Activated T-helper 2 cell treated with anti-CD3 and anti-CD28 coated beads, Interferon-gamma antibody, Interleukin-2, Interleukin-4, amounts not matched to agents 10 μg/mL and 5 μg/mL and 100 μg/mL, durations not matched to agents 14 hours and 24 hours and 36 hours (primary cell): ENCODE measurements at regions not wholly inside any gene's neighbourhood (a gene's known extent, or its start where the extent isn't known, plus 50 kb on each side); places are given as distances from the start of the nearest gene placed in this dataset.

Experiments used
- DNase-seq: peaks from one replicate; pipeline ENCODE4 v3.0.0; 2021; ENCODE audit warnings: low spot score
- H3K27ac Mint-ChIP-seq: one replicate; pipeline ENCODE4 v1.8.0; 2021; ENCODE audit warnings: mixed read lengths
- H3K27me3 Mint-ChIP-seq: one replicate; pipeline ENCODE4 v1.8.0; 2021; ENCODE audit warnings: low read depth, mixed read lengths
- H3K36me3 Mint-ChIP-seq: one replicate; pipeline ENCODE4 v1.8.0; 2021; ENCODE audit warnings: low read depth, mixed read lengths
- H3K4me1 Mint-ChIP-seq: one replicate; pipeline ENCODE4 v1.8.0; 2021; ENCODE audit warnings: low read depth, mixed read lengths
- H3K4me3 Mint-ChIP-seq: one replicate; pipeline ENCODE4 v1.8.0; 2021; ENCODE audit warnings: low read depth, mild to moderate bottlenecking, moderate library complexity, mixed read lengths
- H3K9me3 Mint-ChIP-seq: one replicate; pipeline ENCODE4 v1.8.0; 2021; ENCODE audit warnings: mixed read lengths
- intact Hi-C: fragments of 100-400 bp; cut with micrococcal nuclease; formaldehyde crosslinking; loops from one replicate; pipeline ENCODE4 v1.15.1; 2023

DNA sequence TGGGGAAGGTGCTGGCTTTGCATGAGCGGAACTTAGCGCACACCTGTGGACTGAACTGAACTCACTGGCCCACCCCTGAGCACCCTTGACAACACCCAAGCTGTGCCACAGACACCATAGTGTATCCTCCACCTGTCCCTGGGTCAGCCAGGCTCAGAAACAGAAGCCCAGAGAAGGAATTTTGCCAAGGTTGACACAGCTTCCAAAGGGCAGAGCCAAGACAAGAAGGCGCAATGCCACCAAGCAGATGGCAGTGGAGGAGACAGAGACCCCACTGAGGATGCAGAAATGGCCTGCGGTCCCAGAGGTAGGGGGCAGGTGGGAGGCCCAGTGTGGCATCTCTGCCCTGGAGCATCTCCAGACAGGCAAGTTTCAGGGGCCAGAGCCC is 169.0 kb downstream of the ENGASE start:
- no peak overlapping the region for H3K4me3 Mint-ChIP-seq
- no peaks in the 10 kb centered on the region for H3K27me3 Mint-ChIP-seq
- intact Hi-C loops, result no loop called here
- DNase-seq, result no peak
- no peaks in the 10 kb centered on the region for H3K9me3 Mint-ChIP-seq
- no peaks in the 10 kb centered on the region for H3K4me1 Mint-ChIP-seq
- no peak overlapping the region for H3K27ac Mint-ChIP-seq
- no peaks in the 10 kb centered on the region for H3K36me3 Mint-ChIP-seq

DNA sequence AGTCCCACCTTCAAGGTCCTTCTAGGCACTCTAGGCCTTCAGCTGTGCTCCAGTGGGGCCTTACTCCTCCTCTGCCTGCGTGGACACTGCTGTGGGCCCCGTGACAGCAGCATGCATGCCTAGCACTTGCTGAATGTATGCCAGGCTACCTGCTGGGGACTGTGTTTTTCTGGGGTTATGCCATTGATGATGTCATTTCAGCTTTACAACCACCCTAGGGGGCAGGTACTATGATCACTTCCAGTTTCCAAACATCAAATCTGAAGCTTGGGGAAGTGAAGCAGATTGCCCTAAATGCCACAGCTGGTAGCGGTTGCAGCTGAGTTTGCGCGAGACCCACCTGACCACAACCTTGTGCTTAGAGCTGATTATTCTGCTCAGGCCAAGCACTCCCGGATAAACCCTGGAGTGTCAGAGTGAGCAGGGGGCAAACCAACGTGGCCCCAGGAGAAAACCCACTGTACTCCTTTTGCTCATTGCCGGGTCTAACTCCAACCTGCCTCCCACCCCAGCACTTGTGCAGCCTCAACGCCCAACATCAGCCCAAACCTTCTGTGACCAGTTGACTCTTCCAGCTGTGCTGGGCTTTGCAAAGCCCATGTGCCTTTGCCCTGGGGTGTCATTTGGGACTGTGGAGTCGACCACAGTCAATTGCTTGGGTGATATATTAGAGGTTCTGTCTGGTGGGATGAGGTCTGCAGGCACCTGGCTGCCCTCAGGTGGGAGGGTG is 168.4 kb downstream of the ENGASE start:
- Mint-ChIP-seq H3K4me1 (no peaks in the 10 kb centered on the region), H3K27me3 (no peaks in the 10 kb centered on the region), H3K4me3 (no peak overlapping the region), H3K36me3 (no peaks in the 10 kb centered on the region), H3K9me3 (no peaks in the 10 kb centered on the region), H3K27ac (no peak overlapping the region)
- no peak for DNase-seq
- intact Hi-C loops, result no loop called here

DNA sequence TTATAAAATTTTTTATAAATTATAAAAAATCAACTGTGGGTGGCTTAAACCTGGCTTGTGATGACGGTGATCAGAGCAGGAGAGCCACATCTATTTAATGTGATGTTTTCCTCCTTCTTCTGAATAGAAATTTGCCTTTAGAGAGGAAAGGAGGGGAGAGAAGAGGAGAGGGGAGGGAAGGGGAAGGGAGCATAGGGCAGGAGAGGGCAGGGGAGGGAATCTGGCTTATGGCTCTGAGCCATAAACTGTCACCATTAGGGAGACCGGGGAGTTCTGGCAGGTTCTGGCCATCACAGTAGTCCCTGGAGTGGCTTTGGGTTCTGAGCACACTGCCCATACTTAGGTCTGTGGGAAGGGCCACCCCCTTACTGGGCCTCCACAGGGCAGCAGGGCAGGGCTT is 167.8 kb downstream of the ENGASE start:
- Mint-ChIP-seq H3K4me1 (no peaks in the 10 kb centered on the region), H3K27ac (no peak overlapping the region), H3K4me3 (no peak overlapping the region), H3K27me3 (no peaks in the 10 kb centered on the region), H3K36me3 (no peaks in the 10 kb centered on the region), H3K9me3 (no peaks in the 10 kb centered on the region)
- intact Hi-C loops, result no loop called here
- no peak for DNase-seq

DNA sequence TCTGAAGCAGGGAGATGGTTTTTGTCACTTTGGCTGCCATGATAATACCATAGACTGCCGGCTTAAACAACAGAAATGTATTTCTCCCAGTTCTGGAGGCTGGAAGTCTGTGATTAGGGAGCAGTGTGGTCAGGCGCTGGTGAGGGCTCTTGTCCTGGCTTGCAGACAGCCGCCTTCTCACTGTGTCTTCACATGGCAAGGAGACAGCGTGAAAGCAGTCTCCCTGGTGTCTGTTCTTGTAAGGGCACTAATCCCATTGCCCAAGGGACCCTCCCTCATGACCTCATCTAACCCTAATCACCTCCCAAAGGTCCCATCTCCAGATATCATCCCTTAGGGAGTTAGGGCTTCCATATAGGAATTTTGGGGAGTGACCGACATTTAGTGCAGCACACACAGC is 167.0 kb downstream of the ENGASE start:
- no peak overlapping the region for H3K27ac Mint-ChIP-seq
- no peak for DNase-seq

DNA sequence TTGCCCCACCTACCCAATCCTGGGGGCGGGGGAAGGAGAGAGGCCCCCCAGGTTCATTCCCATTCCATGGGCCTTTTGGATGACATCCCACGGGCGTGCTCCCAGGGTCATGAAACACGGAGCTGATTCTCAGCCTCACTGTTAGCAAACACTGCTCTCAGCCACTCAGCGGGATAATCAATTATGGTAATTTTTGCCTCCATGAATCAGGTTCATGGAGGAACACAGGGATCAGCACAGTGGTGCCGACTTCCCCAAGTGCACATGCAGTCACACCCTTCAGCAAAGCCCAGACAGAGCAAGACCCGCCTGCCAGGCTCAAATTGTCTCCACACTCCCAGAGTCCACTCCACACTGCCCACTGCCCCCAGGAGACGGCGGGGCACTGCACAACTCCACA is 164.6 kb downstream of the ENGASE start:
- no peak for DNase-seq
- H3K4me3 Mint-ChIP-seq, result no peak overlapping the region
- no peaks in the 10 kb centered on the region for H3K36me3 Mint-ChIP-seq
- H3K9me3 Mint-ChIP-seq, result no peaks in the 10 kb centered on the region
- intact Hi-C loops, result no loop called here
- H3K27me3 Mint-ChIP-seq, result no peaks in the 10 kb centered on the region
- no peaks in the 10 kb centered on the region for H3K4me1 Mint-ChIP-seq
- no peak overlapping the region for H3K27ac Mint-ChIP-seq

More for the DNA sequence above, 167.0 kb downstream of the ENGASE start:
- intact Hi-C loops, result no loop called here
- H3K4me1 Mint-ChIP-seq, result no peaks in the 10 kb centered on the region
- no peaks in the 10 kb centered on the region for H3K27me3 Mint-ChIP-seq
- H3K4me3 Mint-ChIP-seq, result no peak overlapping the region
- no peaks in the 10 kb centered on the region for H3K9me3 Mint-ChIP-seq
- H3K36me3 Mint-ChIP-seq, result no peaks in the 10 kb centered on the region

DNA sequence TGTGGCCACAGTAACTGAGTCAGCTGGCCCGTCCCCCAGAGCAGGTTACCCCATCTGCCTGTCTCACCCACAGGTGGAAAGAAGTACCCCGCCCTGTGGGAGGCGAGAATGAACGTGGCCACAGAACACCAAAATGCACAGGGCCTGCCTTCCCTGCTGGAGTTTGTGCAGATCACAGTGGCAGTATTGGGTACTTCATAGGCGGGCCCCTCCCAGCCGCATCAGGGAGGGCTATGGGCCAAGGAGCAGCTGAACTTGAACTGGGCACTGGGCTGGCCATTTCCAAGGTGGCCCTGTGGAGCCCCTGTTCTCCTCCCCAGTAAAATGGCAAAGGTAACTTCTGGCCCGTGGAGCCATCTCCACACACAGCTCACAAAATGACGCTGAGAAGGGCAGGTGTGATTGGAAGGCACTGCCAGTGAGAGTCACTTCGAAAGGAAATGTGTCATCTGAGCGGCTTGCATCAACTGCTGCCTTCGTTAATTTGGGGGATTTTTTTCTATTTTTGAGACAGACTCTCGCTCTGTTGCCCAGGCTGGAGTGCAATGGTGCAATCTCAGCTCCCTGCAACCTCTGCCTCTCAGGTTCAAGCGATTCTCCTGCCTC is 162.9 kb downstream of the ENGASE start:
- H3K27me3 Mint-ChIP-seq, result no peaks in the 10 kb centered on the region
- H3K36me3 Mint-ChIP-seq, result no peaks in the 10 kb centered on the region
- no peaks in the 10 kb centered on the region for H3K9me3 Mint-ChIP-seq
- H3K27ac Mint-ChIP-seq, result no peak overlapping the region
- H3K4me1 Mint-ChIP-seq, result no peaks in the 10 kb centered on the region
- H3K4me3 Mint-ChIP-seq, result no peak overlapping the region
- intact Hi-C loops, result no loop called here
- DNase-seq, result no peak

DNA sequence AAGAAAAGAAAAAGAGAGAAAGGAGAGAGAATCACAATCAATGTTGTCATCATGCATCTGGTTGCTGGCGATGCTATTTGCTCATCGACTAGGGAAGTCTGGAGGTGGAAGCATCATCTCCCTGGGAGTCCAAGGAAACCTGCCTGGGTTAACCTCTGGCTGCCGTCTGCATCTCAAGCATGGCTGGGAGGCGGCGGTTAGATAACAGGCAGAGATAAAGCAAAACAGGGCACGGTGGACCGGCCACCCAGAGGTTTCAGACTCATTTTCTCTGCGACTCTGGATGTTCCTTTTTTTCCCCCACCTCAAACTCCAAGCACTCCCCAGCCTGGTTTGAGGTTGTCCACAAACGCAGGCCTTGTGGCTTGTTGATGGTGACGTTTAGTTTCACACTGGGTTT is 161.2 kb downstream of the ENGASE start:
- Mint-ChIP-seq H3K4me3 (no peak overlapping the region), H3K27ac (no peak overlapping the region), H3K4me1 (no peaks in the 10 kb centered on the region), H3K36me3 (no peaks in the 10 kb centered on the region), H3K9me3 (no peaks in the 10 kb centered on the region), H3K27me3 (no peaks in the 10 kb centered on the region)
- intact Hi-C loops, result no loop called here
- DNase-seq, result no peak

DNA sequence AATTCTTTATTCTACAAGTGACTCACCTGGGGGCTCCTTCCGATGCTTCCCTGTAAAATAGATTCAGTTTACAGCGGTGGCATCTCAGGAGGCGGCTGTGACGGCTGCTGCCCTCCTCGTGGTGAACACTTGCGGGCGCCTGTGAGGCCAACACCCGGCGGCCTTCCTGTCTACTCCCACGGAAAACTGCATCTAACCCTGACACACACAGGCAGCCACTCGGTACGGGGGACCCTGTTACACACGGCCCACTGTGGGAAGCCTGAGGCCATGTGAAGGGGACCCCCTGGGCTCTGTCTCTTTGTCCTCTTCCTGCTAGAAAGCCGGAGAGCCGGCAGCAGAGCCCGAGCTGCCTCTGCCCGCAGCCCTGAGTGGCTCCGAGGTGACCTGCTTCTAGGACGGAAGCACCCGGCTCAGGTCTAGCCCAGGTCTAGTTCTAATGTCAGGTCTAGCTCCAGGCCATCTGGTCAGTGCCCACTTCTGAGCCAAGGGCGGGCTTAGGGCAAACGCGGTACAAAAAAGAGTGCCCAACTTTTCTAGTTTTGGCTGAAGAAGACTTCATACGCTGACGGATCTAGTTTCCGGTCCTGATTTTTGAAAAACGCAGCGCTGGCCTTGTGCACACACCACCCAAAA is 159.4 kb downstream of the ENGASE start:
- Mint-ChIP-seq H3K36me3 (no peaks in the 10 kb centered on the region), H3K4me1 (no peaks in the 10 kb centered on the region), H3K9me3 (no peaks in the 10 kb centered on the region), H3K27ac (no peak overlapping the region), H3K4me3 (no peak overlapping the region), H3K27me3 (no peaks in the 10 kb centered on the region)
- intact Hi-C loops, result no loop called here
- no peak for DNase-seq

DNA sequence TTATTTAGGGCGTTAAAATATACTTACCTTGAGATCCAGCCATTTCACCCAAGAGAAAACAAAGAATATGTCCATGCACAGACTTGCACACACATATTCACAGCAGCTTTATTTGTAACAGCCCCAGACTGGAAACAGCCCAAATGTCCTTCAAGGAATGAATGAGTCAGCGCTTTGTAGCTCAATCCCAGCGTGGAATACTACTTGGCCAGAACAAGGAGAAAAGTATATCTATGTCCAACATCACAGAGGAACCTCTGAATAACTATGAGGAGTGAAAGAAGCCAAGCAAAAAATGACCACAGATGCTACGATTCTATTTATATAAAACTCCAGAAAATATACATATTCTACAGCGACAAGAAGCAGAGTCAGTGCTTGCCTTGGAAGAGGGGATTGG is 158.3 kb downstream of the ENGASE start:
- intact Hi-C loops, result no loop called here
- no peaks in the 10 kb centered on the region for H3K4me1 Mint-ChIP-seq
- H3K27me3 Mint-ChIP-seq, result no peaks in the 10 kb centered on the region
- no peaks in the 10 kb centered on the region for H3K36me3 Mint-ChIP-seq
- H3K4me3 Mint-ChIP-seq, result no peak overlapping the region
- no peak for DNase-seq
- H3K9me3 Mint-ChIP-seq, result no peaks in the 10 kb centered on the region
- H3K27ac Mint-ChIP-seq, result no peak overlapping the region

DNA sequence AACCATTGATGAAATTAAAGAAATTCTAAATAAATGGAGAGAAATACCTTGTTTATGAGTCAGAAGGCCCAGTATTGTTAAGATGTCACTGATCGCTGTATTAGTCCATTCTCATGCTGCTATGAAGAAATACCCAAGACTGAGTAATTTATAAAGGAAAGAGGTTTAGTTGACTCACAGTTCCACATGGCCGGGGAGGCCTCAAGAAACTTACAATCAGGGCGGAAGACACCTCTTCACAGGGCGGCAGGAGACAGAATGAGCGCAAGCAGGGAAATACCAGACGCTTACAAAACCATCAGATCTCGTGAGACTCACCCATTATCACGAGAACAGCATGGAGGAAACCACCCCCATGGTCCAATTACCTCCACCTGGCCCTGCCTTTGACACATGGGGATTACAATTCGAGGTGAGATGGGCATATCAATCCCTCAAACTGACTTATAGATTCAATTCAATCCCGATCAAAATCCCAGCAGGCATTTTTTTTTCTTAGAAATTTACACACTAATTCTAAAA is 157.2 kb downstream of the ENGASE start:
- Mint-ChIP-seq H3K27ac (no peak overlapping the region), H3K9me3 (no peaks in the 10 kb centered on the region), H3K4me3 (no peak overlapping the region), H3K36me3 (no peaks in the 10 kb centered on the region), H3K4me1 (no peaks in the 10 kb centered on the region), H3K27me3 (no peaks in the 10 kb centered on the region)
- intact Hi-C loops, result no loop called here
- DNase-seq, result no peak

DNA sequence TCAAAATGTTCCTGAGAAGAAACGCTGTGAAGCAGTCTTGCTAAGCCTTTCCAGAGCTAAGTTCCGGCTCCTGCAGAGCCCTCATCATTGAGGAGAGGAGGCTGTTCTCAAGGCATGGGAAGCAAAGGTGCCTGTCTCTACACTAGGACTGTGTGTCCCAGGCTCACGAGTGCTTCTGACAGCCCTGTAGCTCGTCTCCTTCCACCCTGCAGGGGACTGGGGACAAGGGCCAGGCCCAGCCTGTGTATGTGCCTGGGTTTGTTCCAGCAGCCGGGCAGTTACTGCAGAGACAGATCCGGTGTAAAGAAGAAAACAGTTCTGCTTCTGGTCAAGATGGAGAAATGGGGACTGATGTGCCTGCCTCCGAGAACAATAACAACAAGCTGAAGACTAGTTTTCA is 156.0 kb downstream of the ENGASE start:
- intact Hi-C loops, result no loop called here

DNA sequence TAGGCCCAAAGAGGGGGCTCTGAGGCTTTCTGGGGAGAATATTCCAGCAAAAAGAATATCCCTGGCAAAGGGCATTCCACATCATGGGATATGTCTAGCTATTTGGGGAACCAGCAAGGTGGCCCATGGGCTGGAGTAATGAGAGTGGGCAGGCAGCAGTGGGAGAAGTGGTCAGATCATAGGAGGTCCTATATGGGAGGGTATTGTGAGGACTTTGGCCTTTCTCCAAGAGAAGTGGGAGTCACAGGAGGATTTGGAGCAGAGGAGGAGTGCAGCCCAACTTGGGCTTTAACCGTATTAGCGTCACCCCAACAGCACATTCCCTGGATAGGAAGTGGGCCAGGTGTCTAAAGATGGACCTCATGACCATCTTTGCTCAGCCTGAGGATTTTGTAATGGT is 151.4 kb downstream of the ENGASE start:
- Mint-ChIP-seq H3K9me3 (no peaks in the 10 kb centered on the region), H3K4me3 (no peak overlapping the region), H3K27ac (no peak overlapping the region), H3K27me3 (peaks cover 7% of the 10 kb centered on the region), H3K36me3 (no peaks in the 10 kb centered on the region), H3K4me1 (no peaks in the 10 kb centered on the region)
- intact Hi-C loops, result no loop called here
- no peak for DNase-seq

More for the DNA sequence above, 156.0 kb downstream of the ENGASE start:
- Mint-ChIP-seq H3K27me3 (no peaks in the 10 kb centered on the region), H3K9me3 (no peaks in the 10 kb centered on the region), H3K4me1 (no peaks in the 10 kb centered on the region), H3K36me3 (no peaks in the 10 kb centered on the region), H3K27ac (no peak overlapping the region), H3K4me3 (no peak overlapping the region)
- no peak for DNase-seq

DNA sequence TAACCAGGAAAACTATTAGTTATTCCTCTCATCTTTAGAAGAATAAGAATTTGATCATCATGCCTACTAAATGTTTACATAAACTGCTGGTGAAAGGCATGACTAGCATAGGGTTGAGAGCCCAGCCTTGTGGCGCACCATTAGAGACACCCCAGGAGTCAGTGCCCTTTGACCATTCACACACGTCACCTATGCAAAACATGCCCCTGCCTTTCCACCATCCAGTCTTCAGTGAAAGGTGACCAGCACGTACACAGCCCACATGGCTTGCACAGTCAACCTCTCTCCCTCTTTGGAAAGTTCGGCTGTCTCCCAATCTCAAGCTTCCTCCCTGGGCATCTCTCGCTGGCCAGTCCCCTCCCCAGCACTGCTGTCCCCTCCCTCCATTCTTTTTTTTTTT is 150.3 kb downstream of the ENGASE start:
- H3K36me3 Mint-ChIP-seq, result no peaks in the 10 kb centered on the region

More for the DNA sequence above, 150.3 kb downstream of the ENGASE start:
- DNase-seq, result no peak
- intact Hi-C loops, result no loop called here
- H3K27ac Mint-ChIP-seq, result no peak overlapping the region
- H3K4me1 Mint-ChIP-seq, result no peaks in the 10 kb centered on the region
- peaks cover 12% of the 10 kb centered on the region for H3K27me3 Mint-ChIP-seq
- no peaks in the 10 kb centered on the region for H3K9me3 Mint-ChIP-seq
- no peak overlapping the region for H3K4me3 Mint-ChIP-seq
